ENCODE measurements at regions not wholly inside any gene's neighbourhood (a gene's known extent, or its start where the extent isn't known, plus 50 kb on each side); places are given as distances from the start of the nearest gene placed in this dataset.
"Not testable (repeated sequence)": the region's sequence is repeated elsewhere in the genome, so short reads cannot be mapped to it uniquely, and the experiment has no call there.

DNA sequence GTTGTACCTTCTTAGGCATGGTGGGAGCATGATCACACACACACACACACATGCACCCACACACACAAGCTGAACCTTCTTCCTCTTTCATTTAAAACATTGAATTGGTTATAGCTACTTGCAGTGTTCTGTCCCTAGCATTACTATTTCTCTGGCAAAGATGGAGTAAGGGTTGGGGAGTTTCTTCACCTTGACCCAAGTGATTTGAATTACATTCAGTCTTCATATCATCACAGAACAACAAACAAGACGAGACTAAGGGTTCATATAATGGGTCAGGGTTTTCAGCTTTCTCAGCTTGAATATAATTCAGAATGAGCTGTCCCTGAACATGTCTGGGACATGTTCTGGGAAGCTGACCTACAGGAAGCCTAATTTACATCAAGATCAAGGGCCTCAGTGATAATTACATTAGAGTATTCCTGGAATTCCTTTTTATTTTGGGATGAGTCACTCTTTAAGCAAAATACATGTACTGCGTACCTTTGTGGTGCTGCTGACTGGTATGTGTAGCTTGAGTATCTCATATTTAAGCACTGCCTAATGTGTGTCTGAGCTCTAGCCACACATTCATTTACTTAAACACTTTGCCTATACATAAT lies 213.5 kb upstream of the TMEM229A start:
- DNase-seq: no peak

GRCh38 chr7:124244469-124244868 lies 211.6 kb upstream of the TMEM229A start:
- DNase-seq: not testable (repeated sequence)

GRCh38 chr7:124219681-124220080 lies 186.8 kb upstream of the TMEM229A start:
- no peak for DNase-seq

GRCh38 chr7:124208642-124209041 lies 175.8 kb upstream of the TMEM229A start:
- no peak for DNase-seq

DNA sequence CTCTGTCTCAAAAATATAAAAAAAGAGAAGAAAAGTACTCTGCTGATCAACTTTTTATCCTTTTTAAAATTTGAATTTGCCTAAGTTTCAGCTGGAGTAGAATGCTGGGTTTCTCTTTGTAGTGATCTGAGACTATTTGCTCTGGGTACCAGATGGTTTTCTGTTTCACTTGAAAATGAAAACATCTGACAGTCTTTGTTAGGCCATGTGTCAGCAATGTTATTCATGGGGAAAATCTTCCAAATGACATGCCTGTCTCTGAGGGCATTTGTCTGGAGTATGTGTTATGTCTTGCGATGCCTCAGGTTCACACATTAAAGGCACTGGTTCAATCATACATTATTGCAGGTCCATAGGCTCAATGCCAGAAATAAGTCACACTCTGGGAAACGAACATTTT lies 175.3 kb upstream of the TMEM229A start:
- no peak for DNase-seq

- no peak for DNase-seq
These were observed 172.7 kb upstream of the TMEM229A start for GRCh38 chr7:124205526-124205925.

GRCh38 chr7:124202546-124202945 lies 169.7 kb upstream of the TMEM229A start:
- DNase-seq: no peak

DNA sequence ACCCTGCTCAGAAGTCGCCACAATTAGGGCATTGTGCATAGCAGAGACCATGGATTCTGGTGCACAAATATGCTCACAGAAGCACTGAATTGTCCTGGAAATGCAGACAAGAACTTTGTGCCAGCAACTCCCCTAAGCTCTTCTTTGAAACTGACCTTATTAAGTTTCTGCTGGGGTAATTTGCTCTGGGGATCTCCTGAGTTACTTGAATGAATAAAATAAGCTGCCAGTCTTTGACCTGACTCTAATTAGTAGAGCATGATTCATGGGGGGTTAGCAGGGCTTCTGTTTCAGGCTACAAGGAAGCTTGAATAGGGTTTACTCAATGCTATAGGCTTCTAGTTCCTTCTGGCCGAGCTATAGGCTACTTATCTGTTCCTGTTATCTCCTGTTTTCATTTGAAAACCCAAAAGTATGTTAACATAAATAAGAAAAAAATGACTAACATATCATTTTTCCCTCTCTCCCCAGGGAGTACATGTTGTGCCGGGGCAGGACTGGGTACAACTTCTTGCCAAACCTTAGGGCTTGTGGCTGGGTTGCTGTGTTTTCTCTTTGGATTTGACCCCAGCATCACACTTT lies 169.0 kb upstream of the TMEM229A start:
- peak; percentile 27 for DNase-seq

DNA sequence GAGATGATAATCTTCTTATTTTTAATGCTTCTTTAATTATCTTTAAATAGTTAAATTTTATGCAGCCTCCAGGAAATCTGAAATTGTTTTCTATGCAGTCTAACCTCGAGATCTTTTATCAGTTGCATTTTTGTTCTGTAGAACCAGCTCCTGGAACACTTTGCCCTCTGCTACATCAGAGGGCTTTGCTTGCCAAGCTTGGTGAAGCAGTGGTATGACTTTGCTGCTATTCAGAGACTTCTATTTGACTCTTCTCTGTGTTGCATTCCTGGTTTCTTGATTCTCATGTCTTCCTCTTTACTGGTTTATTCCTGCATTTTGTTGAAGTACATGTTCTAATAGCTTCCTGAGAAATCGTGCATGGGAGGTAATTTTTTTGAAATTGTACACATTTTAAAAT lies 163.7 kb upstream of the TMEM229A start:
- no peak for DNase-seq

DNA sequence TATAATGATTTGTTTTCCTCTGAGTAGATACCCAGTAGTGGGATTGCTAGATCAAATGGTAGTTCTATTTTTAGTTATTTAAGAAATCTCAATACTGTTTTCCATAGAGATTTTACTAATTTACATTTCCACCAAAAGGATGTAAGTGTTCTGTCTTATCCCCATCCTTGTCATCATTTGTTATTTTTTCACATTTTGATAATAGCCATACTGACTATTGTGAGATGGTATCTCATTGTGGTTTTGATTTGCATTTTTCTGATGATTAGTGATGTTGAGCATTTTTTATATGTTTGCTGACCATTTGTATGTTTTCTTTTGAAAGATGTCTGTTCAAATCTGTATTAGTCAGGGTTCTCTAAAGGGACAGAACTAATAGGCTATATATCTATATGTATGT lies 160.0 kb upstream of the TMEM229A start:
- no peak for DNase-seq

DNA sequence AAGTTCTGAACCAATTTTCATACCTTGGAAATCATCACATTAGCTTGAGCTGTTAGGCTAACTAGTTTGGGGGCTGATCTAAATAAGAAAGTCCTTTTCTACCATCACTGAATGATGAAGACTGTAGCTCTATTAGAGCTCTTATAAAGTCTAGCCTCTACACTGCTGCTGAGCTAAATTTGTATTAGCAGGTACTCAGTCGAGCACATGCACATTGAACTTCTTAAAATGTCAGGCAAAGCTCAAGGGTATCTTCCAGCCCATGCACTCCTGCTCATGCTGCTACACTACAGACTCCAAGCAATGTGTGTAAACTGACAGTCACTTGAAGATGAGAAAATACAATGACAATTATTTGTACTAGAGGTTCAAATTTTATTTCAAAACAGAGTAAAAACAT lies 158.8 kb upstream of the TMEM229A start:
- no peak for DNase-seq

DNA sequence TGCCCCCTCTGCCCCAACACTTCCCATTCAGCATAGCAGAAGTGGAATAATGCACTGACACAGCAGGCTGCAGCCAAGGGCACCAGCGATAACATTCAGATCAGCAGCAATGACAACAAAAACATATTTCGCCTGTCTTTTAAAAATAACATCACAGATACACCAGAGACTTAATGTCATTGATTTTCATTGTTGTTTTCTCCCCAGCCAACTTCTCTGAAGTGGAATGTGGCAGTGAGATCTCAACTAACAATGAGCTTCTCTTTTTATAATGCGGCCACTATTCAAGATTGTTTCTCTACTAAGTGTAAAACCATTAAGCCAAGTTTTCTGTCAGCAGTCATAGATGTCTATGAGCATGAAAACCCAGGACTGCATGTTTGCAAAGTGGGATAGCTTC lies 158.2 kb upstream of the TMEM229A start:
- DNase-seq: no peak

- no peak for DNase-seq
These were observed 155.7 kb upstream of the TMEM229A start for GRCh38 chr7:124188576-124188975.

GRCh38 chr7:124187962-124188361 lies 155.1 kb upstream of the TMEM229A start:
- no peak for DNase-seq

GRCh38 chr7:124183649-124184048 lies 150.8 kb upstream of the TMEM229A start:
- DNase-seq: no peak

GRCh38 chr7:124179641-124180040 lies 146.8 kb upstream of the TMEM229A start:
- DNase-seq: no peak

DNA sequence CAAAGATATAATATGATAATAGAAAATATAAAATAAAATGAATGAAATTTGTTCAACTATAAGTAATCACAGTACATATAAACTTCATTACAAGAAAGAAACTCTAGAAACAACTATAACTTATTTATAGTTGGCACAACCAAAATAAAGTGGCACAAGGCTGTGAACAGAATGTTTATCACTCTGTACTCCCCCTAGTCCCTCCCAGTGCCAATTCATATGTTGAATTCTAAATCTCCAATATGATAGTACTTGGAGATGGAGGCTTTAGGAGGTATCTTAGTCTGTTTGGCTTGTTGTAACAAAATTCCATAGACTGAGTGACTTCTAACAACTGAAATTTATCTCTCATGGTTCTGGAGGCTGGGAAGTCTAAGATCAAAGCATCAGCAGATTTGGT lies 145.0 kb upstream of the TMEM229A start:
- DNase-seq: no peak

- not testable (repeated sequence) for DNase-seq
These were observed 138.9 kb upstream of the TMEM229A start for GRCh38 chr7:124171812-124172211.

- DNase-seq: peak; percentile 25
These were observed 138.2 kb upstream of the TMEM229A start for GRCh38 chr7:124171068-124171467.

- no peak for DNase-seq
These were observed 135.7 kb upstream of the TMEM229A start for GRCh38 chr7:124168616-124169015.

- DNase-seq: no peak
These were observed 129.8 kb upstream of the TMEM229A start for GRCh38 chr7:124162667-124163066.

DNA sequence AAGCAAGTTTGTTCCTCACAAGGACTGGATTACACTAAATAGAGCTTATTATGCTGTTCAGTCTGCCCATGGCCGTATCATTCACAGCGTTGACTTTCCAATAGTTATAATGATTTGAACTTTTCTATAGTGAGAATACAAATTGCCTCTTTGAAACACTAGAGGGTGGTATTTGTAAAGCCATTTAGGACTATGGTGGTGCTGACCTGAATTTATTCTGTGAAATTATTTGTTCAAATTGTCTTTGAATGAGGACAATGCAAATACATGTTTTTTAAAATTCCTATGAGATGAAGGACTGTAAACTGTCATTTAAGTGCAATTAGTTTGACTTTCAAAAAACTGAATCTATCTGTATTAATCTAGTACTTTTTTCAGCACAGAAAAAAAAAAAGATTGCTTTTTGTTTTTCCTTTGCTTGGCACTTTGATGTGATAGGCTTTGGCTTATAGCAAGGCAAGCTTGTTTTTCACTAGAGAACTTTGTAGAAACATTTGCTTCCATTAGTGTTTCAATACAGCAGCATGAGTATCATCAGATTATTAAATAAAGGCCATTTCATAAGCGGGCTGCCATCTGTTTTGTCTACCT lies 122.7 kb upstream of the TMEM229A start:
- DNase-seq: peak; percentile 17

GRCh38 chr7:124152859-124153692 lies 120.2 kb upstream of the TMEM229A start:
- DNase-seq: peak; percentile 8
